HepG2 (cell line): ENCODE measurements at regions not wholly inside any gene's neighbourhood (a gene's known extent, or its start where the extent isn't known, plus 50 kb on each side); places are given as distances from the start of the nearest gene placed in this dataset.
"Not testable (repeated sequence)": the region's sequence is repeated elsewhere in the genome, so short reads cannot be mapped to it uniquely, and the experiment has no call there.

Experiments
- ATAC-seq: fragments of 200-7000 bp; cut with Tn5 transposase; 3 replicates; pipeline ENCODE4 v1.9.1; 2020; ENCODE audit warnings: mild to moderate bottlenecking, moderate library complexity
- BruUV-seq: library from RNA; stranded (reverse); fragments of 400-500 nt; replicated peaks from 2 replicates; lab custom pipeline; 2021; lab: Mats Ljungman, UMichigan
- CTCF ChIA-PET: fragments of 300-600 bp; formaldehyde crosslinking; extraction: SDS; loops from one replicate; lab custom pipeline; 2021; ENCODE audit warnings: low total read pairs, inconsistent platforms, low intra/inter-chr PET ratio; lab: Yijun Ruan, JAX
- POLR2A ChIA-PET: fragments of 350-600 bp; sonication (Branson Sonifier 250); formaldehyde crosslinking; loops from one replicate; lab custom pipeline; 2020; ENCODE audit warnings: antibody characterized with exemption, inconsistent platforms; lab: Yijun Ruan, JAX
- DNase-seq: peaks from one replicate; pipeline ENCODE4 v3.0.0-alpha.2; 2015; ENCODE audit warnings: low spot score
- FAIRE-seq: peaks from 3 replicates; lab custom pipeline; 2011; peaks lifted over from hg19 to GRCh38; lab: Jason Lieb, UNC
- H2AFZ ChIP-seq: one replicate; pipeline ENCODE4 v1.6.1; 2011; ENCODE audit warnings: low read length, inconsistent platforms
- H3K27ac ChIP-seq: fragments of 300-600 bp; 3 replicates; pipeline ENCODE4 v1.8.0; 2011; ENCODE audit warnings: mixed run types, mild to moderate bottlenecking, mixed read lengths, low read length, inconsistent platforms; ENCODE audit not compliant: insufficient read depth; ENCODE audit errors: extremely low read length
- H3K27me3 ChIP-seq, 2 experiments: fragments of 200-600 bp in 1 of 2; 2 replicates in 1 of 2; 3 replicates in 1 of 2; pipeline versions ENCODE4 v1.6.0 to v1.8.0; 2011; ENCODE audit warnings: low read length in 2 of 2, mild to moderate bottlenecking in 2 of 2, moderate library complexity in 2 of 2, inconsistent platforms in 1 of 2; ENCODE audit not compliant: insufficient read depth in 2 of 2, control insufficient read depth in 1 of 2
- H3K36me3 ChIP-seq, 2 experiments: fragments of 200-600 bp in 1 of 2; replicated peaks in 1 of 2; 2 replicates in 1 of 2; 3 replicates in 1 of 2; pipeline versions ENCODE4 v1.5.1 to v1.8.0; 2011; ENCODE audit warnings: low read length in 2 of 2, inconsistent platforms in 1 of 2; ENCODE audit not compliant: insufficient read depth in 2 of 2, control insufficient read depth in 1 of 2
- H3K4me1 ChIP-seq: 2 replicates; pipeline ENCODE4 v1.5.1; 2012; ENCODE audit warnings: low read length, inconsistent platforms; ENCODE audit not compliant: insufficient read depth
- H3K4me2 ChIP-seq: 2 replicates; pipeline ENCODE4 v1.6.0; 2011; ENCODE audit warnings: low read depth, low read length, inconsistent platforms
- H3K4me3 ChIP-seq, 3 experiments: fragments of 200-600 bp in 1 of 3; sonication (generic), shearing (Covaris generic) in 1 of 3; replicated peaks in 1 of 3; 2 replicates each; pipeline ENCODE4 v1.5.1; 2011 to 2016; ENCODE audit warnings: low read length in 3 of 3, inconsistent platforms in 2 of 3, low read depth in 2 of 3, mild to moderate bottlenecking in 2 of 3, control low read depth in 1 of 3, mixed read lengths in 1 of 3; ENCODE audit not compliant: insufficient read depth in 1 of 3
- H3K79me2 ChIP-seq: one replicate; pipeline ENCODE4 v1.6.1; 2011; ENCODE audit warnings: low read length, inconsistent platforms; ENCODE audit not compliant: insufficient read depth
- H3K9ac ChIP-seq: 2 replicates; pipeline ENCODE4 v1.6.0; 2011; ENCODE audit warnings: mild to moderate bottlenecking, low read depth, low read length, inconsistent platforms; ENCODE audit not compliant: insufficient read depth
- H3K9me3 ChIP-seq: 2 replicates; pipeline ENCODE4 v1.5.1; 2012; ENCODE audit warnings: mild to moderate bottlenecking, low read length
- H4K20me1 ChIP-seq: 2 replicates; pipeline ENCODE4 v1.6.0; 2011; ENCODE audit warnings: inconsistent platforms, mild to moderate bottlenecking, low read length, moderate library complexity; ENCODE audit not compliant: insufficient read depth
- KDM3A ChIP-seq: IDR thresholded peaks from 2 replicates; pipeline ENCODE4 v1.6.1; 2018; ENCODE audit warnings: low read depth, missing compliant biosample characterization
- MAFK ChIP-seq, 2 experiments: IDR thresholded peaks in 1 of 2; conservative IDR thresholded peaks in 1 of 2; 2 replicates each; pipeline ENCODE4 v1.6.1; 2011; ENCODE audit warnings: improper control_type of control experiment in 2 of 2, low read length in 2 of 2
- MNT ChIP-seq: fragments of 450-650 bp; IDR thresholded peaks from 2 replicates; pipeline ENCODE4 v1.6.1; 2016
- NFYB ChIP-seq: sonication (generic); formaldehyde crosslinking; IDR thresholded peaks from 2 replicates; pipeline ENCODE4 v1.4.0; 2020; ENCODE audit warnings: missing genetic modification reagents
- NFYC ChIP-seq: IDR thresholded peaks from 2 replicates; pipeline ENCODE4 v1.6.1; 2016; ENCODE audit warnings: missing genetic modification reagents, missing compliant biosample characterization
- WGBS: methylation state at CpG from one replicate; pipeline ENCODE4 v1.1.6; 2017; ENCODE audit warnings: low lambda C conversion rate; 5-methylcytosine and 5-hydroxymethylcytosine counted together
- in situ Hi-C: cut with HindIII; loops from 2 replicates; pipeline ENCODE4 v1.10.0; 2017; ENCODE audit warnings: low pct_unique_long_range_greater_than_20kb; ENCODE audit not compliant: extremely low pct_ligation_motif_present
- intact Hi-C: fragments of 100-400 bp; cut with micrococcal nuclease; formaldehyde crosslinking; loops from one replicate; pipeline ENCODE4 v1.10.0; 2022; ENCODE audit not compliant: unreplicated experiment

GRCh38 chr11:122559734-122560382, 95.7 kb upstream of the UBASH3B start (continued):
- TF ChIP-seq MNT, result no peak
- no peak for TF ChIP-seq KDM3A (CRISPR knock-in tag)

- in situ Hi-C loops, result not testable (repeated sequence)
These were observed 96.3 kb upstream of the UBASH3B start for GRCh38 chr11:122559218-122559617.

GRCh38 chr11:122557163-122557562, 98.4 kb upstream of the UBASH3B start:
- Histone ChIP-seq H3K4me2 (peak overlapping the region; percentile 66), H2AFZ (peak overlapping the region; percentile 27), H3K4me3 (peak overlapping the region in 1 of 3 experiments; percentile 62; a peak in 2 of 6 replicates)
- H3K36me3 ChIP-seq, H3K9me3 ChIP-seq, CTCF ChIA-PET, H3K27ac ChIP-seq, POLR2A ChIA-PET, H3K27me3 ChIP-seq, H3K4me1 ChIP-seq, BruUV-seq, DNase-seq, H4K20me1 ChIP-seq, H3K9ac ChIP-seq, FAIRE-seq, in situ Hi-C loops, H3K79me2 ChIP-seq, intact Hi-C loops: not testable (repeated sequence)
- ATAC-seq, result peak; percentile 43
- peak in 1 of 2 experiments; percentile 8; a peak in 1 of 4 replicates for TF ChIP-seq MAFK (conservative IDR thresholded peaks at IDR 0.05 in 1 of 2, IDR thresholded peaks at IDR 0.05 in 1 of 2; ENCODE audit: low read length in 2 of 2)
- TF ChIP-seq NFYB (CRISPR knock-in tag), result peak; percentile 42; the same call in 1 of the 2 replicates
- TF ChIP-seq NFYC, result peak; percentile 58; the same call in 1 of the 2 replicates
- 56% methylated on average over 6 of the region's 6 CpGs for WGBS

More at GRCh38 chr11:122559218-122559617, 96.3 kb upstream of the UBASH3B start:
- H3K4me1 ChIP-seq, BruUV-seq, H3K36me3 ChIP-seq, H4K20me1 ChIP-seq, H3K27me3 ChIP-seq, DNase-seq, H2AFZ ChIP-seq, H3K4me2 ChIP-seq, POLR2A ChIA-PET, H3K27ac ChIP-seq, H3K9me3 ChIP-seq, H3K4me3 ChIP-seq, H3K79me2 ChIP-seq, CTCF ChIA-PET, H3K9ac ChIP-seq, ATAC-seq, intact Hi-C loops, FAIRE-seq: not testable (repeated sequence)
- 92% methylated on average over 9 of the region's 9 CpGs for WGBS
